GM06990 (cell line): ENCODE measurements at regions not wholly inside any gene's neighbourhood (a gene's known extent, or its start where the extent isn't known, plus 50 kb on each side); places are given as distances from the start of the nearest gene placed in this dataset.
"Not testable (repeated sequence)": the region's sequence is repeated elsewhere in the genome, so short reads cannot be mapped to it uniquely, and the experiment has no call there.

ENCODE experiments used
- DNase-seq: peaks from one replicate; pipeline ENCODE4 v3.0.0-alpha.2; 2011; ENCODE audit not compliant: insufficient read length; ENCODE audit errors: extremely low read depth
- H3K27me3 ChIP-seq: replicated peaks from 2 replicates; pipeline ENCODE4 v1.6.0; 2011; ENCODE audit warnings: low read length; ENCODE audit not compliant: control insufficient read depth, insufficient read depth
- H3K36me3 ChIP-seq: 2 replicates; pipeline ENCODE4 v1.5.1; 2011; ENCODE audit warnings: low read length; ENCODE audit not compliant: control insufficient read depth, insufficient read depth
- H3K4me3 ChIP-seq: replicated peaks from 2 replicates; pipeline ENCODE4 v1.5.1; 2011; ENCODE audit warnings: low read depth, mild to moderate bottlenecking, control low read depth, low read length
- TF ChIP-seq, protein P1 (sequence below): IDR thresholded peaks from 2 replicates; pipeline ENCODE4 v1.5.1; 2011; ENCODE audit warnings: low read length, control low read depth, mild to moderate bottlenecking, inconsistent platforms; ENCODE audit not compliant: insufficient read depth, poor library complexity, severe bottlenecking

DNA sequence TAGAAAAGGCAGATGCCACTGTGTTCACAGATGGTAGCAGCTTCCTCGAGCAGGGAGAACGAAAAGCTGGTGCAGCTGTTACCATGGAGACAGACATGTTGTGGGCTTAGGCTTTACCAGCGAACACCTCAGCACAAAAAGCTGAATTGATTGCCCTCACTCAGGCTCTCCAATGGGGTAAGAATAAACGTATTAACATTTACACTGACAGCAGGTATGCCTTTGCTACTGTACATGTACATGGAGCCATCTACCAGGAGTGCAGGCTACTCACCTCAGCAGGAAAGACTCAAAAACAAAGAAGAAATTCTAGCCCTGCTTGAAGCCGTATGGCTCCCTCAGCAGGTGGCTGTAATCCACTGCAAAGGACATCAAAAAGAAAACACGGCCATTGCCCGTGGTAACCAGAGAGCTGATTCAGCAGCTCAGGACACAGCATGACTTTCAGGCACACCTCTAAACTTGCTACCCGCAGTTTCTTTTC, 197.7 kb downstream of the ZNF737 start:
- DNase-seq, result no peak
- Histone ChIP-seq H3K27me3 (no peaks in the 10 kb centered on the region), H3K36me3 (no peaks in the 10 kb centered on the region), H3K4me3 (no peak overlapping the region)
- TF ChIP-seq, protein P1, sequence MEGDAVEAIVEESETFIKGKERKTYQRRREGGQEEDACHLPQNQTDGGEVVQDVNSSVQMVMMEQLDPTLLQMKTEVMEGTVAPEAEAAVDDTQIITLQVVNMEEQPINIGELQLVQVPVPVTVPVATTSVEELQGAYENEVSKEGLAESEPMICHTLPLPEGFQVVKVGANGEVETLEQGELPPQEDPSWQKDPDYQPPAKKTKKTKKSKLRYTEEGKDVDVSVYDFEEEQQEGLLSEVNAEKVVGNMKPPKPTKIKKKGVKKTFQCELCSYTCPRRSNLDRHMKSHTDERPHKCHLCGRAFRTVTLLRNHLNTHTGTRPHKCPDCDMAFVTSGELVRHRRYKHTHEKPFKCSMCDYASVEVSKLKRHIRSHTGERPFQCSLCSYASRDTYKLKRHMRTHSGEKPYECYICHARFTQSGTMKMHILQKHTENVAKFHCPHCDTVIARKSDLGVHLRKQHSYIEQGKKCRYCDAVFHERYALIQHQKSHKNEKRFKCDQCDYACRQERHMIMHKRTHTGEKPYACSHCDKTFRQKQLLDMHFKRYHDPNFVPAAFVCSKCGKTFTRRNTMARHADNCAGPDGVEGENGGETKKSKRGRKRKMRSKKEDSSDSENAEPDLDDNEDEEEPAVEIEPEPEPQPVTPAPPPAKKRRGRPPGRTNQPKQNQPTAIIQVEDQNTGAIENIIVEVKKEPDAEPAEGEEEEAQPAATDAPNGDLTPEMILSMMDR, result no peak

DNA sequence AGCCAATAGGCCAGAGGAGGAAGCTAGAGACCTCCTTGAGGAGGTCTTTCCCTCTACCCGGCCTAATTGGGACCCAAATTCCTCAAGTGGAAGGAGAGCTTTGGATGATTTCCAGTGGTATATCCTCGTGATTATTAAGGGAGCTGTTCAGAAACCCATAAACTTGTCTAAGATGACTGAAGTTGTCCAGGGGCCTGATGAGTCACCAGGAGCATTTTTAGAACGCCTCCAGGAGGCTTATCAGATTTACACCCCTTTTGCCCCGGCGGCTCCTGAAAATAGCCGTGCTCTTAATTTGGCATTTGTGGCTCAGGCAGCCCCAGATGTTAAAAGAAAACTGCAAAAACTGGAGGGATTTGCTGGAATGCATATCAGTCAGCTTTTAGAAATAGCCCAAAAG, 198.1 kb downstream of the ZNF486 start:
- TF ChIP-seq, protein P1, result no peak
- Histone ChIP-seq H3K36me3 (no peaks in the 10 kb centered on the region), H3K4me3 (no peak overlapping the region), H3K27me3 (no peaks in the 10 kb centered on the region)
- DNase-seq, result no peak

- Histone ChIP-seq H3K27me3 (no peaks in the 10 kb centered on the region), H3K4me3 (no peak overlapping the region), H3K36me3 (no peaks in the 10 kb centered on the region)
- no peak for DNase-seq
- TF ChIP-seq, protein P1, result no peak
Measured at GRCh38 chr19:20359933-20360720, 193.1 kb downstream of the ZNF486 start.

- not testable (repeated sequence) for H3K36me3 ChIP-seq, DNase-seq
Measured at GRCh38 chr19:20358841-20359465, 191.9 kb downstream of the ZNF486 start.

DNA sequence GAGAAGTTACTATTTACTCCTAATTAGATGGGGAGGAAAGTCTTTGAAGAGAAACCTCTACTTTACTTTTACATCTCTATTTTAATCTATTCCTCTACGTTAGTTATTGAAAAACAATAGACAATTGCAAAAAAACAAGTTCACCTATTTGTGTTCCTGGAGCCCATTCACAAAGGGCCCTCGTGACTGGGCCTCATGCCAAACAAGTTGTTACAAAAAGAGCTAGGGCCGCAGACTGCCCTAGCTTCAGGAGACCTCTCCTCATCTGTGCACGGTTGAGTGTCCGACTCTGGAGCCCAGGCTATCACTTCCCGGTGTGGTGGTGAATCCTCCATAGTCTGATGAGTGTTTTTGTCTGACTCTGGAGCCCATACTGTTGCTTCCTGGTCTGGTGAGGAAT, 190.9 kb downstream of the ZNF486 start:
- no peaks in the 10 kb centered on the region for H3K27me3 ChIP-seq
- no peak overlapping the region for H3K4me3 ChIP-seq
- DNase-seq, result no peak
- TF ChIP-seq, protein P1, result no peak
- H3K36me3 ChIP-seq, result no peaks in the 10 kb centered on the region

More at GRCh38 chr19:20358841-20359465, 191.9 kb downstream of the ZNF486 start:
- not testable (repeated sequence) for H3K27me3 ChIP-seq, H3K4me3 ChIP-seq

GRCh38 chr19:20351244-20351643, 184.2 kb downstream of the ZNF486 start:
- H3K27me3 ChIP-seq, result no peaks in the 10 kb centered on the region
- no peak overlapping the region for H3K4me3 ChIP-seq
- H3K36me3 ChIP-seq, result no peaks in the 10 kb centered on the region
- TF ChIP-seq, protein P1, result no peak
- DNase-seq, result no peak
